Nephron (organoid): ENCODE measurements at regions not wholly inside any gene's neighbourhood (a gene's known extent, or its start where the extent isn't known, plus 50 kb on each side); places are given as distances from the start of the nearest gene placed in this dataset.
"Not testable (repeated sequence)": the region's sequence is repeated elsewhere in the genome, so short reads cannot be mapped to it uniquely, and the experiment has no call there.

Source experiments
- H3K27ac Mint-ChIP-seq, 3 experiments: 2 replicates each; pipeline ENCODE4 v1.8.0; 2020; ENCODE audit warnings: mixed read lengths in 3 of 3, mild to moderate bottlenecking in 2 of 3, moderate library complexity in 1 of 3
- H3K27me3 Mint-ChIP-seq: 2 replicates; pipeline ENCODE4 v1.8.0; 2021; ENCODE audit warnings: low read depth, mild to moderate bottlenecking, moderate library complexity, mixed read lengths
- H3K36me3 Mint-ChIP-seq: 2 replicates; pipeline ENCODE4 v1.8.0; 2020; ENCODE audit warnings: low read depth, mixed read lengths
- H3K4me1 Mint-ChIP-seq: 2 replicates; pipeline ENCODE4 v1.8.0; 2020; ENCODE audit warnings: mixed read lengths
- H3K4me3 Mint-ChIP-seq, 3 experiments: 2 replicates each; pipeline ENCODE4 v1.8.0; 2020; ENCODE audit warnings: mild to moderate bottlenecking in 3 of 3, mixed read lengths in 3 of 3, moderate library complexity in 2 of 3
- H3K9me3 Mint-ChIP-seq: 2 replicates; pipeline ENCODE4 v1.8.0; 2020; ENCODE audit warnings: mixed read lengths
- CTCF ChIP-seq, 3 experiments: fragments of 200-600 bp; sonication (generic); IDR thresholded peaks; one replicate each; pipeline ENCODE4 v1.5.0; 2021; ENCODE audit warnings: antibody characterized with exemption in 3 of 3; ENCODE audit not compliant: unreplicated experiment in 3 of 3

GRCh38 chr3:77746892-77747291, 707.0 kb downstream of the ROBO2 start:
- TF ChIP-seq CTCF (IDR thresholded peaks at IDR 0.05; ENCODE audit: unreplicated experiment in 3 of 3), result no peak
- Mint-ChIP-seq H3K27ac (no peak overlapping the region), H3K36me3 (no peaks in the 10 kb centered on the region), H3K4me3 (no peak overlapping the region), H3K9me3 (peaks cover 3% of the 10 kb centered on the region), H3K4me1 (no peaks in the 10 kb centered on the region), H3K27me3 (no peaks in the 10 kb centered on the region)

GRCh38 chr3:77756397-77756975, 716.6 kb downstream of the ROBO2 start:
- Mint-ChIP-seq H3K4me1 (peaks cover 12% of the 10 kb centered on the region), H3K9me3 (peaks cover 35% of the 10 kb centered on the region)
- H3K27me3 Mint-ChIP-seq, H3K4me3 Mint-ChIP-seq, H3K27ac Mint-ChIP-seq, H3K36me3 Mint-ChIP-seq: not testable (repeated sequence)

- no peaks in the 10 kb centered on the region for H3K4me1 Mint-ChIP-seq
- no peak for TF ChIP-seq CTCF (IDR thresholded peaks at IDR 0.05; ENCODE audit: unreplicated experiment in 3 of 3)
- peaks cover 15% of the 10 kb centered on the region for H3K9me3 Mint-ChIP-seq
- no peak overlapping the region for H3K27ac Mint-ChIP-seq
- H3K36me3 Mint-ChIP-seq, result peaks cover 5% of the 10 kb centered on the region
- no peak overlapping the region for H3K4me3 Mint-ChIP-seq
- no peaks in the 10 kb centered on the region for H3K27me3 Mint-ChIP-seq
Measured at GRCh38 chr3:77772459-77772858, 732.6 kb downstream of the ROBO2 start.

- Mint-ChIP-seq H3K27ac (no peak overlapping the region), H3K9me3 (peaks cover 15% of the 10 kb centered on the region), H3K27me3 (no peaks in the 10 kb centered on the region), H3K4me3 (no peak overlapping the region), H3K36me3 (peaks cover 5% of the 10 kb centered on the region), H3K4me1 (no peaks in the 10 kb centered on the region)
- no peak for TF ChIP-seq CTCF (IDR thresholded peaks at IDR 0.05; ENCODE audit: unreplicated experiment in 3 of 3)
Measured at GRCh38 chr3:77773084-77773483, 733.2 kb downstream of the ROBO2 start.

GRCh38 chr3:77780278-77780996, 740.5 kb downstream of the ROBO2 start:
- Mint-ChIP-seq H3K36me3 (no peaks in the 10 kb centered on the region), H3K27me3 (no peaks in the 10 kb centered on the region), H3K4me1 (no peaks in the 10 kb centered on the region), H3K9me3 (peaks cover 9% of the 10 kb centered on the region), H3K27ac (peak overlapping the region in 1 of 3 experiments; percentile 5), H3K4me3 (no peak overlapping the region)
- TF ChIP-seq CTCF (IDR thresholded peaks at IDR 0.05; ENCODE audit: unreplicated experiment in 3 of 3), result no peak

- H3K27ac Mint-ChIP-seq, result no peak overlapping the region
Measured at GRCh38 chr3:77786216-77786615, 746.3 kb downstream of the ROBO2 start.

More at GRCh38 chr3:77786216-77786615, 746.3 kb downstream of the ROBO2 start:
- TF ChIP-seq CTCF (IDR thresholded peaks at IDR 0.05; ENCODE audit: unreplicated experiment in 3 of 3), result no peak
- Mint-ChIP-seq H3K9me3 (peaks cover 3% of the 10 kb centered on the region), H3K4me1 (no peaks in the 10 kb centered on the region), H3K4me3 (no peak overlapping the region), H3K36me3 (no peaks in the 10 kb centered on the region), H3K27me3 (no peaks in the 10 kb centered on the region)
